CD1c-positive myeloid dendritic cell (primary cell): ENCODE measurements at regions not wholly inside any gene's neighbourhood (a gene's known extent, or its start where the extent isn't known, plus 50 kb on each side); places are given as distances from the start of the nearest gene placed in this dataset.

Experiments
- DNase-seq: peaks from one replicate; pipeline ENCODE4 v3.0.0-alpha.2; 2016; ENCODE audit errors: extremely low spot score

GRCh38 chr5:2170761-2171160 lies 288.0 kb upstream of the IRX4 start:
- no peak for DNase-seq

- DNase-seq: no peak
Observed at GRCh38 chr5:2169850-2170760, 287.4 kb upstream of the IRX4 start.

GRCh38 chr5:2169430-2169808 lies 286.7 kb upstream of the IRX4 start:
- DNase-seq: no peak

GRCh38 chr5:2168601-2169429 lies 286.1 kb upstream of the IRX4 start:
- DNase-seq: no peak

GRCh38 chr5:2167671-2168070 lies 284.9 kb upstream of the IRX4 start:
- DNase-seq: no peak

- DNase-seq: no peak
Observed at GRCh38 chr5:2166979-2167377, 284.3 kb upstream of the IRX4 start.

GRCh38 chr5:2166306-2166978 lies 283.7 kb upstream of the IRX4 start:
- no peak for DNase-seq

- DNase-seq: no peak
Observed at GRCh38 chr5:2165615-2166305, 283.0 kb upstream of the IRX4 start.

GRCh38 chr5:2165203-2165602 lies 282.5 kb upstream of the IRX4 start:
- no peak for DNase-seq

- DNase-seq: no peak
Observed at GRCh38 chr5:2164586-2164985, 281.9 kb upstream of the IRX4 start.

- no peak for DNase-seq
Observed at GRCh38 chr5:2163940-2164490, 281.3 kb upstream of the IRX4 start.

GRCh38 chr5:2163060-2163856 lies 280.5 kb upstream of the IRX4 start:
- no peak for DNase-seq

GRCh38 chr5:2160811-2161210 lies 278.1 kb upstream of the IRX4 start:
- no peak for DNase-seq

- no peak for DNase-seq
Observed at GRCh38 chr5:2158767-2159166, 276.0 kb upstream of the IRX4 start.

- no peak for DNase-seq
Observed at GRCh38 chr5:2158109-2158508, 275.4 kb upstream of the IRX4 start.

GRCh38 chr5:2157372-2157771 lies 274.6 kb upstream of the IRX4 start:
- no peak for DNase-seq

- no peak for DNase-seq
Observed at GRCh38 chr5:2156358-2157059, 273.8 kb upstream of the IRX4 start.

- no peak for DNase-seq
Observed at GRCh38 chr5:2155556-2155955, 272.8 kb upstream of the IRX4 start.

GRCh38 chr5:2153802-2154201 lies 271.1 kb upstream of the IRX4 start:
- no peak for DNase-seq

- no peak for DNase-seq
Observed at GRCh38 chr5:2153350-2153749, 270.6 kb upstream of the IRX4 start.
